A673 (cell line): ENCODE measurements at regions not wholly inside any gene's neighbourhood (a gene's known extent, or its start where the extent isn't known, plus 50 kb on each side); places are given as distances from the start of the nearest gene placed in this dataset.

Source experiments
- BruUV-seq: library from RNA; stranded (reverse); fragments of 400-500 nt; replicated peaks from 2 replicates; lab custom pipeline; 2021; lab: Mats Ljungman, UMichigan
- CTCF ChIA-PET: fragments of 300-600 bp; sonication (Branson Sonifier 250); formaldehyde crosslinking; loops from one replicate; lab custom pipeline; 2022; ENCODE audit warnings: antibody characterized with exemption; lab: Charles Lee
- POLR2A ChIA-PET: fragments of 300-600 bp; sonication (Branson Sonifier 250); formaldehyde crosslinking; loops from one replicate; lab custom pipeline; 2022; ENCODE audit warnings: antibody characterized with exemption; ENCODE audit not compliant: low non-redundant PET; lab: Charles Lee
- DNase-seq: peaks from one replicate; pipeline ENCODE4 v3.0.0-alpha.2; 2015; ENCODE audit warnings: low spot score
- H3K27ac ChIP-seq: fragments of 200-600 bp; sonication (generic); 2 replicates; pipeline ENCODE4 v1.5.1; 2016; ENCODE audit warnings: mixed run types, low read depth, mild to moderate bottlenecking, mixed read lengths, antibody characterized with exemption, low read length; ENCODE audit not compliant: poor library complexity, severe bottlenecking
- H3K27me3 ChIP-seq: fragments of 200-600 bp; sonication (generic); replicated peaks from 2 replicates; pipeline ENCODE4 v1.6.1; 2017; ENCODE audit warnings: mixed run types, low read depth, mild to moderate bottlenecking, mixed read lengths, antibody characterized with exemption, low read length; ENCODE audit not compliant: insufficient read depth, poor library complexity
- H3K36me3 ChIP-seq: fragments of 200-600 bp; sonication (generic); 2 replicates; pipeline ENCODE4 v1.6.1; 2016; ENCODE audit warnings: mixed run types, mild to moderate bottlenecking, mixed read lengths, antibody characterized with exemption, low read length; ENCODE audit not compliant: insufficient read depth, poor library complexity, severe bottlenecking
- H3K4me1 ChIP-seq: fragments of 200-600 bp; sonication (generic); 2 replicates; pipeline ENCODE4 v1.6.1; 2017; ENCODE audit warnings: mixed run types, mild to moderate bottlenecking, mixed read lengths, antibody characterized with exemption, low read length; ENCODE audit not compliant: insufficient read depth, poor library complexity, severe bottlenecking
- H3K4me3 ChIP-seq: fragments of 200-600 bp; sonication (generic); 2 replicates; pipeline ENCODE4 v1.5.1; 2016; ENCODE audit warnings: low read depth, mixed run types, mild to moderate bottlenecking, mixed read lengths, low read length; ENCODE audit not compliant: poor library complexity, severe bottlenecking
- H3K9me3 ChIP-seq: fragments of 200-600 bp; sonication (generic); 2 replicates; pipeline ENCODE4 v1.6.1; 2016; ENCODE audit warnings: mixed run types, low read depth, mild to moderate bottlenecking, mixed read lengths, antibody characterized with exemption, low read length; ENCODE audit not compliant: poor library complexity, severe bottlenecking
- EZH2 ChIP-seq: fragments of 200-600 bp; sonication (generic); IDR thresholded peaks from 2 replicates; pipeline ENCODE4 v1.6.1; 2017; ENCODE audit warnings: borderline replicate concordance, low read depth, mild to moderate bottlenecking, mixed read lengths, antibody characterized with exemption, low read length; ENCODE audit not compliant: poor library complexity, severe bottlenecking
- intact Hi-C: fragments of 100-400 bp; cut with micrococcal nuclease; formaldehyde crosslinking; loops from one replicate; pipeline ENCODE4 v1.10.0; 2022; ENCODE audit not compliant: unreplicated experiment
- TF ChIP-seq, protein P1 (sequence below): fragments of 300-800, 200-600 bp; sonication (generic); conservative IDR thresholded peaks from 2 replicates; pipeline ENCODE4 v1.5.1; 2017; ENCODE audit warnings: low read depth, mild to moderate bottlenecking, antibody characterized with exemption, low read length, moderate library complexity, mixed read lengths

DNA sequence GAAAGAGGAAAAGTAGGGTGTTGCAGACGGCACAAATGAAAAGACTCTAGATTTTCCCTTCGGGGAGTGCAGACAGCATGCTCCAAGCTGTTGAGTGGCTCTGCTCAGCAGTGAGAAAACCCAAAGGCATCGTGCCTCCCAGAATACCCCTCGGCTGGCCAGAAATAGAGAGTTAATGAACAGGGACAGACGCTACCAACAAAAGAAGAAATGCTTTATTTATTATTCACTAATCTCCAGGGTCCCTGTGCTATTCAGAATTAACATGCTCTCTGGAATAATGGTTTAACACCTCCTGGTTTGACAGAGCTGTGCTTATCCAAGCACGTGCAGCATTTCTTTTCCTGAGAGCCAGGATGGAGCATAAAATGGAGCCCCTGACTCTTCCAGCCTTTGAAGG is 82.3 kb downstream of the AQP4 start:
- POLR2A ChIA-PET: no interaction called here
- no peaks in the 10 kb centered on the region for H3K27me3 ChIP-seq
- intact Hi-C loops: no loop called here
- H3K4me1 ChIP-seq: no peaks in the 10 kb centered on the region
- DNase-seq: no peak
- H3K9me3 ChIP-seq: no peaks in the 10 kb centered on the region
- no TSS peak for BruUV-seq
- CTCF ChIA-PET: no interaction called here
- no peak overlapping the region for H3K4me3 ChIP-seq
- H3K27ac ChIP-seq: no peak overlapping the region
- no peaks in the 10 kb centered on the region for H3K36me3 ChIP-seq
- TF ChIP-seq EZH2: no peak
- TF ChIP-seq, protein P1, sequence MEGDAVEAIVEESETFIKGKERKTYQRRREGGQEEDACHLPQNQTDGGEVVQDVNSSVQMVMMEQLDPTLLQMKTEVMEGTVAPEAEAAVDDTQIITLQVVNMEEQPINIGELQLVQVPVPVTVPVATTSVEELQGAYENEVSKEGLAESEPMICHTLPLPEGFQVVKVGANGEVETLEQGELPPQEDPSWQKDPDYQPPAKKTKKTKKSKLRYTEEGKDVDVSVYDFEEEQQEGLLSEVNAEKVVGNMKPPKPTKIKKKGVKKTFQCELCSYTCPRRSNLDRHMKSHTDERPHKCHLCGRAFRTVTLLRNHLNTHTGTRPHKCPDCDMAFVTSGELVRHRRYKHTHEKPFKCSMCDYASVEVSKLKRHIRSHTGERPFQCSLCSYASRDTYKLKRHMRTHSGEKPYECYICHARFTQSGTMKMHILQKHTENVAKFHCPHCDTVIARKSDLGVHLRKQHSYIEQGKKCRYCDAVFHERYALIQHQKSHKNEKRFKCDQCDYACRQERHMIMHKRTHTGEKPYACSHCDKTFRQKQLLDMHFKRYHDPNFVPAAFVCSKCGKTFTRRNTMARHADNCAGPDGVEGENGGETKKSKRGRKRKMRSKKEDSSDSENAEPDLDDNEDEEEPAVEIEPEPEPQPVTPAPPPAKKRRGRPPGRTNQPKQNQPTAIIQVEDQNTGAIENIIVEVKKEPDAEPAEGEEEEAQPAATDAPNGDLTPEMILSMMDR: no peak

DNA sequence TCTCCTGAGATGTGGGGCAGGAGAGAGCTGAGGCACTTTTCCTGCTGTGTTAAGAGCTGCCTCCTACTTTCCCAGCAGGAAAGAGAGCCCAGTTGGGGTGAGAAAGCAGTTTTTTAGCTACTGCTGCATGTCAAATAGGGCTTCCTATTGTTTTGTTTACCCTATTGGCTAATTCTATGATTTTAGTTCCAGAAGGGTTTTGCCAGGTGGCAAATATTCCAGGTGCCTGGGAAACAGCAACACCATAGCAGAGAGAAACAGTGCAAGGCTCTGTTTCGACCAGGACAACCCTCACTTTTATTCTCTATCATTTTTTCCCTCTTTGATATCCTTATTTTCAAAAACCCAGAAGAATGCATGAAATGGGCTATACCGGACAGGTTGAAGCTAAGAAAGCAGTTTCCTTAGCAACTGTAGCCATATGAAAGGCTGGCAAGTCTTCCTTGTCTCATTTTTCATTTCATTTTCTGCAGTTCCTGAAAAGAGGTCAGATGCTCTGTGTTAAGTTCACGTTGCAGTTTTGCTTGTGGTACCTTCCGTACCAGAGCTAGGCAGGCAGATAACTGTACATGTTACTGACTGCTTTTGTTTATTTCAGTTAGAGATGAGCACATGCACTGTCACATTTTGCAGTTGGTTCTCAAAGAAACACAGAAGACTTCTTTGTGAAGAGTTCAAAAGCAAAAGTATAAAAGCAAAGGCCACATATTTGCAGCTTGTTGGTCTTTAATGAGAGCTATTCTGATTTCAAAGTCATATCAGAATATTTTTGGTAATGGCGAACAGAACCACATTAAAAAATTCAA is 84.8 kb downstream of the AQP4 start:
- intact Hi-C loops: no loop called here
- ChIA-PET POLR2A (no interaction called here), CTCF (no interaction called here)
- H3K27me3 ChIP-seq: no peaks in the 10 kb centered on the region
- TF ChIP-seq, protein P1: no peak
- no peak for TF ChIP-seq EZH2
- no TSS peak for BruUV-seq
- no peak overlapping the region for H3K4me3 ChIP-seq
- H3K4me1 ChIP-seq: no peaks in the 10 kb centered on the region
- H3K9me3 ChIP-seq: no peaks in the 10 kb centered on the region
- no peak for DNase-seq
- no peak overlapping the region for H3K27ac ChIP-seq
- no peaks in the 10 kb centered on the region for H3K36me3 ChIP-seq

DNA sequence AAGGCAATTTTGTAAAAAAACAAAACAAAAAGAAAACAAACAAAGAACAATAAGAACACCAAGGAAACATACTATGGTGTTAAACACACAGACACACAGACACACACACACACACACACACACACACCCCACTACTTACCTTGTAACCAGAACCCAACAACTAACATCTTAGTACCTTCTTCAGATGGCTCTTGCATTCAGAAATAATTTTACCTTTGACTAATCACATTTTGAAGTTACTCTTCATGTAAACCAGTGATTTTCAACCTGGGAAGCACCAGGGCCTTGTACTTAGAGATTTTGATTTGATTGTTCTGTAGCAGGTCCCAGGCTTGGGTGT is 87.5 kb downstream of the AQP4 start:
- TF ChIP-seq EZH2: no peak
- TF ChIP-seq, protein P1: no peak
- Histone ChIP-seq H3K4me1 (no peaks in the 10 kb centered on the region), H3K9me3 (no peaks in the 10 kb centered on the region), H3K4me3 (no peak overlapping the region), H3K27ac (no peak overlapping the region), H3K27me3 (peaks cover 5% of the 10 kb centered on the region), H3K36me3 (no peaks in the 10 kb centered on the region)
- DNase-seq: no peak
- ChIA-PET CTCF (no interaction called here), POLR2A (no interaction called here)
- BruUV-seq: no TSS peak
- intact Hi-C loops: no loop called here
